ENCODE measurements at regions not wholly inside any gene's neighbourhood (a gene's known extent, or its start where the extent isn't known, plus 50 kb on each side); places are given as distances from the start of the nearest gene placed in this dataset.

- TF ChIP-seq CTCF (IDR thresholded peaks at IDR 0.05; ENCODE audit: insufficient read depth, low read length) = no peak
- DNase-seq (ENCODE audit: low read depth) = no peak
- H3K4me3 ChIP-seq (ENCODE audit: low read depth, low read length) = no peak overlapping the region
Measured at GRCh38 chr1:105724286-105724685, 1332.2 kb upstream of the PRMT6 start.

- no peak overlapping the region for H3K4me3 ChIP-seq (ENCODE audit: low read depth, low read length)
- no peak for DNase-seq (ENCODE audit: low read depth)
- TF ChIP-seq CTCF (IDR thresholded peaks at IDR 0.05; ENCODE audit: insufficient read depth, low read length) = no peak
Measured at GRCh38 chr1:105730701-105731100, 1325.8 kb upstream of the PRMT6 start.

DNA sequence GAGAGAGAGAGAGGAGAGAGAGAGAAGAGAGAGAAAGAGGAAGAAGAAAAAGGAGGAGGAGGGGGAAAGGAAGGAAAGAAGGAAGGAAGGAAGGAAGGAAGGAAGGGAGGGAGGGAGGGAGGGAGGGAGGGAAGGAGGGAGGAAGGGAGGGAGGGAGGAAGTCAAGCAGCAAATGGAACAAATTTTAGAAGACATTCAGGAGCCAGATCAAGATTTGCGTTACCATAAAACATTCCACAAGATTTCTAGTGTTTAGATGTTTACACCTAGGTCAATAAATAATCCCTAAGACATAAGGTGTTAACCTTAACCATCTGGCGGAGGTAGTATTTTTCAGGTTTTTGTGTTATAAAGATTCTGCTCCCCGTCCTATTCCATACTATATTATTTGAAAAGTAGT lies 1320.1 kb upstream of the PRMT6 start:
- TF ChIP-seq CTCF (IDR thresholded peaks at IDR 0.05; ENCODE audit: insufficient read depth, low read length) = no peak
- no peak overlapping the region for H3K4me3 ChIP-seq (ENCODE audit: low read depth, low read length)

GRCh38 chr1:105779727-105780126 lies 1276.7 kb upstream of the PRMT6 start:
- no peak overlapping the region for H3K4me3 ChIP-seq (ENCODE audit: low read depth, low read length)
- TF ChIP-seq CTCF (IDR thresholded peaks at IDR 0.05; ENCODE audit: insufficient read depth, low read length) = no peak
- no peak for DNase-seq (ENCODE audit: low read depth)

More for the DNA sequence above, 1320.1 kb upstream of the PRMT6 start:
- DNase-seq (ENCODE audit: low read depth) = no peak

DNA sequence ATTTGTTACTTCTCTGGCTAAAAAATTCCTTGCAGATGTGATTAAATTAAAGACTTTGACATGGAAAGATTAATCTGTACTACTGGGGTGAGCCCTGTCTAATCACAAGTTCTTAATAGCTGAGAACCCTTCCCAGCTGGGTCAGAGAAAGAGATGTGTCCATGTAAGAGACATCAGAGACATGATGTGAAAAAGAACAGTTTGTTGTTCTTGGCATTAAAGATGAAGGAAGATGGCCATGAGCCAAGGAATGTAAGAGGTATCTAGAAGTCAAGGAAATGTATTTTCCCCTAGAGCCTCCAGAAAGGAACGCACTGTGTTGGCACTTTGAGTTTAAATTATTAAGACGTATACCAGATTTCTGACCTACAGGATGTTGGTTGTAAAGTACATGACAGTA lies 1271.5 kb upstream of the PRMT6 start:
- DNase-seq (ENCODE audit: low read depth) = no peak
- TF ChIP-seq CTCF (IDR thresholded peaks at IDR 0.05; ENCODE audit: insufficient read depth, low read length) = no peak
- no peak overlapping the region for H3K4me3 ChIP-seq (ENCODE audit: low read depth, low read length)

DNA sequence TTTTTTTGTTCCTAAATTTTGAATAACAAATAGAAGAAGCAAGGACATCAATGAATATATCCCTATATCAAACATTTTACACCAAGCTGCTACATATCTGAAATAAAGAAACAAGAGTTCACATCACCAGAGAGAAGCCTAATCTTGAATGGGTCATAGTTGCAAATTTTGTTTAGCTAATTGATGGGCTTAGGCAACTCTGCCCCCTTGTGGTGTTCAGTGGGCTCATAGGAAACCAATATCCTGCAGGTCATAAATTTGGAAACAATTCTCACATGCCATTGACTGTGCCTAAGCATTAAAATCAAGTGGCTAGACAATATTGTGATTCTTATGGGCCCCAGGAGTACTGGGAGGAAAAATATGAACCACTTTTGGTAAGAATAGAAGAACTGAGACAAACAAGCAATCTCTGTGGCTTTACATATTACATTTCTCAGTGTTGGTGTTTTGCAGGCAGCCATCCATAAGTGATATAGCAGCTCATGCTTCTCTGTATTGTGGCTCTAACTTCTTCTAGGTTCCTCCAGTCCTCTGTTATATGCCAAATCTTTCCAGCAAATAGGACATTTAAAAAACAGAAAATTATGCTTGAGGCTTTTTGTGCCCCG lies 1262.8 kb upstream of the PRMT6 start:
- no peak for DNase-seq (ENCODE audit: low read depth)
- no peak overlapping the region for H3K4me3 ChIP-seq (ENCODE audit: low read depth, low read length)
- no peak for TF ChIP-seq CTCF (IDR thresholded peaks at IDR 0.05; ENCODE audit: insufficient read depth, low read length)

GRCh38 chr1:105795741-105796140 lies 1260.7 kb upstream of the PRMT6 start:
- DNase-seq (ENCODE audit: low read depth) = no peak
- H3K4me3 ChIP-seq (ENCODE audit: low read depth, low read length) = no peak overlapping the region
- TF ChIP-seq CTCF (IDR thresholded peaks at IDR 0.05; ENCODE audit: insufficient read depth, low read length) = no peak

Measured in fibroblast of the aortic adventitia (primary cell).